Mucosa of descending colon (tissue), 3 donors: ENCODE measurements at regions not wholly inside any gene's neighbourhood (a gene's known extent, or its start where the extent isn't known, plus 50 kb on each side); places are given as distances from the start of the nearest gene placed in this dataset.

Experiments
- ATAC-seq: fragments of 200-7000 bp; cut with Tn5 transposase; one replicate; pipeline ENCODE4 v1.9.1; 2020; ENCODE audit warnings: mild to moderate bottlenecking, moderate library complexity
- DNase-seq, 3 donors: peaks; one replicate each; pipeline ENCODE4 v3.0.0-alpha.2; 2020
- H3K36me3 ChIP-seq: fragments of 200-600 bp; one replicate; pipeline ENCODE4 v1.8.0; 2021; ENCODE audit warnings: low read depth, mild to moderate bottlenecking
- H3K4me1 ChIP-seq: fragments of 200-600 bp; one replicate; pipeline ENCODE4 v1.8.0; 2021; ENCODE audit warnings: low read depth, mild to moderate bottlenecking
- H3K4me3 ChIP-seq: fragments of 200-600 bp; one replicate; pipeline ENCODE4 v1.8.0; 2021; ENCODE audit warnings: mild to moderate bottlenecking
- H3K9me3 ChIP-seq: fragments of 200-600 bp; one replicate; pipeline ENCODE4 v1.8.0; 2021; ENCODE audit warnings: mild to moderate bottlenecking
- CTCF ChIP-seq: fragments of 200-600 bp; IDR thresholded peaks from one replicate; pipeline ENCODE4 v1.8.0; 2022; ENCODE audit warnings: antibody characterized with exemption, mild to moderate bottlenecking
- intact Hi-C, 2 donors: fragments of 100-400 bp; cut with DNase I in 1 of 2; cut with micrococcal nuclease in 1 of 2; formaldehyde crosslinking; loops; one replicate each; pipeline versions ENCODE4 v1.11.0 to v1.11.1; 2022; cut with DNase I, micrococcal nuclease
- donor health status: DM: no; HTN: no; CAD: no; lungs with moderate emphysema.
- donor health status: DM: no; HTN: no; CAD: no.
- donor health status: DM: no; HTN: yes; CAD: no.

DNA sequence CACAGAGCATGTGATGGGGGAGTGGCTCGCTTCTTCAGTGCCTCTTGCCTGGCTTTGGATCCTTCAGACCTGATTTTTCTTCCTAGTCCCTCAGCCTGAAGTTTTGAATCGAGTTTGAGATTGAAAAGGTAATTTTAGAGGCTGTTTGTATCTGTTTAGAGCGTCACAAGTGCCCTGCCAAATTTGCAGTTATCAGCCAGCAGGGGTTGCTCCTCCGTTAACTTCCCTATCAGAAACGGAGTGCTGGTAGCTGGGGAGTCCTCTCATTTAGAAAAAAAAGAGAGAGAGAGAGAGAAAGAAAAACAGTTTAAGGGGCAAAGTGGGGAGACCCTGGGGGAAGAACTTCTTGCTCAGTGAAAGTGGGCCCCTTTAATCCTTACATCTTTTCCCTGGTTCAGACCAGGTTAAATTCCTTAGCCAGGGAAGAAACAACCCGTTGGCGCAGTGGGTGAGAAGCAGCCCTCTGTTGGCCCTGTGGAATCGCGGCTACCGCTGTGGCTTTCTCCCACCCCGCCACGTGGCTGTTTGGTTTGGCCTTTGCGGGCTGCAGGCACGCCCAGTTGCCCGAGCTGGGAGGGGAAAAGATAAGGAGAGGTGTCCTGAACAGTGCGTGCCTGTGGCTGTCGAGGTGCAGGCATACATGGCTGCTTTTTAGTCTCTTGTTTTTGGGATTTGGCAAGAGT is 576.7 kb upstream of the ACO1 start:
- TF ChIP-seq CTCF = no peak
- Histone ChIP-seq H3K36me3 (no peaks in the 10 kb centered on the region), H3K9me3 (no peaks in the 10 kb centered on the region), H3K4me1 (no peaks in the 10 kb centered on the region), H3K4me3 (no peak overlapping the region)
- DNase-seq (no peak), ATAC-seq (no peak)
- intact Hi-C loops = no loop called here

GRCh38 chr9:31808766-31809165 is 575.7 kb upstream of the ACO1 start:
- Histone ChIP-seq H3K9me3 (no peaks in the 10 kb centered on the region), H3K36me3 (no peaks in the 10 kb centered on the region), H3K4me3 (no peak overlapping the region), H3K4me1 (no peaks in the 10 kb centered on the region)
- intact Hi-C loops = no loop called here
- TF ChIP-seq CTCF = no peak
- DNase-seq (no peak), ATAC-seq (no peak)

- no peak overlapping the region for H3K4me3 ChIP-seq
- no peaks in the 10 kb centered on the region for H3K4me1 ChIP-seq
- TF ChIP-seq CTCF = no peak
- H3K9me3 ChIP-seq = no peaks in the 10 kb centered on the region
- no peak for DNase-seq
- intact Hi-C loops = no loop called here
- no peaks in the 10 kb centered on the region for H3K36me3 ChIP-seq
- ATAC-seq = no peak
Measured at GRCh38 chr9:31820426-31820825, 564.0 kb upstream of the ACO1 start.

DNA sequence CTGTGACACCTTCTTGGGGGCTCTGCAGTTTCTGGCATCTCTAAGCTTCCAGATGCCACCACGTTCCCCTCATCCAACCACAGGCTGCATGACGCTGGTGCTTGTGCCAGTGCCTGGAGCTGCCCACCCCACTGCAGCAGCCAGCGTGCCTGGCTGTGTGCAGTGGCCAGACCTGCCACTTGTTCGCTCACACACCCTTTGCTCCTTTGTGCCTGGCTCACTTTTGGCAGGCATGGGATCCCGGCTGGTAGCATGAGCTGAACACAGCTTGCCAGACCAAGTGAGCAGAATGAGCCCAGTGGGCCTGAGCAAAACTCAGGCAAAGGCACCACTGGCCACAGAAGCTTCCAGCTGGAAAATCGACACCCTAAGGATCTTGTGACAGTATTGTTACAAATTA is 562.9 kb upstream of the ACO1 start:
- Histone ChIP-seq H3K4me3 (no peak overlapping the region), H3K4me1 (no peaks in the 10 kb centered on the region), H3K36me3 (no peaks in the 10 kb centered on the region), H3K9me3 (no peaks in the 10 kb centered on the region)
- no peak for TF ChIP-seq CTCF
- DNase-seq (no peak), ATAC-seq (no peak)
- intact Hi-C loops = no loop called here

GRCh38 chr9:31823365-31823764 is 561.1 kb upstream of the ACO1 start:
- H3K9me3 ChIP-seq = no peaks in the 10 kb centered on the region
- H3K4me1 ChIP-seq = no peaks in the 10 kb centered on the region
- no peaks in the 10 kb centered on the region for H3K36me3 ChIP-seq
- intact Hi-C loops = no loop called here
- no peak overlapping the region for H3K4me3 ChIP-seq
- TF ChIP-seq CTCF = no peak
- no peak for DNase-seq
- no peak for ATAC-seq

DNA sequence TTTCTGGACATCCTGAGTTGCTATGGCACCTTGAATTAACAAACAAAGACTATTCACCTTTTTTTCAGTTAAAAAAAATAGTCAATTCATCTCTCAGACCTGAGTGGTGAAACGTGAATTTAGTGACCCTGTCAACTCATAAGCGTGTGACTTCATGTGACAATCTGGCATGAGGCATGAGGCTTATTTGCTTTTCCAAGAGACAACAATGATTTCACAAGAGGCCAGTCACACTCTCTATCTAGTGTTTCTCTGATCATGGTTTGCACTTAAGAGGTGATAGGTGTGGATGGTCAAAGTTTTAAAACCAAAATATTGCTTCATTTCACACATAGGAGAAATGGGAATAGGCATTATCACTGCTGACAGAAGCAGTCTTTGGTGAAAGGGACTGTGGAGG is 559.6 kb upstream of the ACO1 start:
- no peak for TF ChIP-seq CTCF
- Histone ChIP-seq H3K4me1 (no peaks in the 10 kb centered on the region), H3K4me3 (no peak overlapping the region), H3K36me3 (no peaks in the 10 kb centered on the region), H3K9me3 (no peaks in the 10 kb centered on the region)
- ATAC-seq (no peak), DNase-seq (no peak)
- intact Hi-C loops = no loop called here
